GM15510 (cell line): ENCODE measurements at regions not wholly inside any gene's neighbourhood (a gene's known extent, or its start where the extent isn't known, plus 50 kb on each side); places are given as distances from the start of the nearest gene placed in this dataset.

Source experiments
- POLR2A ChIP-seq: IDR thresholded peaks from 3 replicates; pipeline ENCODE4 v1.6.1; 2011; ENCODE audit warnings: borderline replicate concordance; ENCODE audit not compliant: insufficient read length; ENCODE audit errors: extremely low read depth

GRCh38 chr12:4202487-4202886 is 71.1 kb upstream of the CCND2 start:
- TF ChIP-seq POLR2A, result no peak

GRCh38 chr12:4201333-4202100 is 72.0 kb upstream of the CCND2 start:
- TF ChIP-seq POLR2A, result no peak

GRCh38 chr12:4197922-4198763 is 75.4 kb upstream of the CCND2 start:
- no peak for TF ChIP-seq POLR2A

- TF ChIP-seq POLR2A, result no peak
Measured at GRCh38 chr12:4196805-4197420, 76.6 kb upstream of the CCND2 start.

DNA sequence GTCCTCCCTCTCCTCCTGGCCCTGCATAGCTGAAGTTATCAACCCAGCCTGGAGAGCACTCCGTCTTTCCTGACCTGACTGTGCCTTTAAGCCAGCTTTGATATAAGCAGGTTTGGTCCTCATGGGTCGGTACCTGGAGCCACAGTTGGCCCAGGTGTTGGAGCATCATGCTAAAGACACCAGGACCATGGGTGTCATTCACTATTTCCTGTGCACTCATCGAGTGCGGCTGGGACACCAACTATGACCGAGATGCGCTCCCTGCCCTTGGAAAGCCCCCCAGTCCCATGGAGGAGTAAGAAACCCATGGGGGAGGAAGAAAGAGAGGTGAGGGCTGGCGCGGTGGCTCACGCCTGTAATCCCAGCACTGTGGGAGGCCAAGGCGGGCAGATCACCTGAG is 78.9 kb upstream of the CCND2 start:
- TF ChIP-seq POLR2A, result no peak

- TF ChIP-seq POLR2A, result no peak
Measured at GRCh38 chr12:4193821-4194220, 79.7 kb upstream of the CCND2 start.

- TF ChIP-seq POLR2A, result no peak
Measured at GRCh38 chr12:4191642-4192041, 81.9 kb upstream of the CCND2 start.

GRCh38 chr12:4191149-4191548 is 82.4 kb upstream of the CCND2 start:
- TF ChIP-seq POLR2A, result no peak

DNA sequence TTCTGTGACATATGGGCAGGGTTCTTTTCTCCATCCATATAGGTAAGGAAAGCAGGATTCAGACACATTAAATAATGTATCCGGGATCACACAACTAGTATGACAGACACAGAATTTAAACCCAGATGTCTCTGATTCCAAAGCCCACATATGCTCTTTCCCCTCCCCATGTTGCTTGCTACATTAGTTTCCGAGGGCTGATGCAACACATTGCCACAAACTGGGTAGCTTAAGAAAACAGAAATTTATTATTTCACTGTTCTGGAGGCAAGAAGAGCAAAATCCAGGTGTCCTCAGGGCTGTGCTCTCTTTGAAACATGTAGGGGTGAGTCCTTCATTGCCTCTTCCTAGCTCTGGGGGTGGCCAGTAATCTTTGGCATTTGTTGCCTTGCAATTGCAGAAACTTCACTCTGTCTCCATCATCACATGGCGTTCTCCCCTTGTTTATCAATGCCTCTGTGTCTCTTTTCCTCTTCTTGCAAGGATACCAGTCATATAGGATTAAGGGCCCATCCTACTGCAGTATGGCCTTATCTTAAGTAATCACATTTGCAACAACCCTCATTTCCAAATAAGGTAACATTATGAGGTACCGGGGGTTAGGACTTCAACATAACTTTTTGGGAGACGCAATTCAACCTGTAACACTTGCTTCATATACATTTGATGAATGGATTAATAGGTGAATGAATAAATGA is 83.0 kb upstream of the CCND2 start:
- no peak for TF ChIP-seq POLR2A

GRCh38 chr12:4189721-4190120 is 83.8 kb upstream of the CCND2 start:
- no peak for TF ChIP-seq POLR2A

DNA sequence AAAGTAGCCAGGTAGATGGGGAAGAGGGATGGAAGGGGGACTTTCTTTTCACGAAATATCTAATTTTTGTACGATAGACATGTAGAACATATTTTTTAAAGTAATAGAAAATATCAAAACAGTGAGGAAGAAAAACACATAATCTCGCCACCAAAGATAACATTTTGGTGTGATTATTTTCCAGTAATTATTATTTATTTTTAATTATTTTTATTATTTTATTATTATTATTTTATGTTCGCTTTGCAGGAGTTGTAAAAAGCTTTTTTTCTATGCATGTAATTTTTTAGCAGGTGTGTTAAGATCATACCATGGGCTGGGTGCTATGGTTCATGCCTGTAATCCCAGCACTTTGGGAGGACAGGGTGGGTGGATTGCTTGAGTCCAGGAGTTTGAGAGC is 85.6 kb upstream of the CCND2 start:
- TF ChIP-seq POLR2A, result no peak

- TF ChIP-seq POLR2A, result no peak
Measured at GRCh38 chr12:4178424-4179170, 95.0 kb upstream of the CCND2 start.

- TF ChIP-seq POLR2A, result no peak
Measured at GRCh38 chr12:4177262-4177661, 96.3 kb upstream of the CCND2 start.

DNA sequence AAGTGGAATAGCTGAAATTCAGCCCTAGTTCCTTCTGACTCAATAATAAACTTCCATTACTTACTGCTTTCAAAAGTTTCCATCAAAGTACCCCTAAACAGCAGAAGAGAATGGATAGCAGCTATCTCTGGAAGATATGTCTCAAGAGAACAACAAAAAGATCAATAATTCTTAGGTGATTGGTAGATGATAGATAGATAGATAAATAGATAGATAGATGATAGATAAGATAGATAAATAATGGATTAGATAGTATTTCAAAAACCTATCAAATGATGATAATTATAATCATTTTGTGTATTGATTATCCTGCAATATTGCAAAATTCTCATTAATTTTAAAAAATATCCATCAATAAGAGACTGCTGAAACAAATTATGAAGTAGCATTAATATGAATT is 97.4 kb upstream of the CCND2 start:
- no peak for TF ChIP-seq POLR2A
